ENCODE measurements at regions not wholly inside any gene's neighbourhood (a gene's known extent, or its start where the extent isn't known, plus 50 kb on each side); places are given as distances from the start of the nearest gene placed in this dataset.

DNA sequence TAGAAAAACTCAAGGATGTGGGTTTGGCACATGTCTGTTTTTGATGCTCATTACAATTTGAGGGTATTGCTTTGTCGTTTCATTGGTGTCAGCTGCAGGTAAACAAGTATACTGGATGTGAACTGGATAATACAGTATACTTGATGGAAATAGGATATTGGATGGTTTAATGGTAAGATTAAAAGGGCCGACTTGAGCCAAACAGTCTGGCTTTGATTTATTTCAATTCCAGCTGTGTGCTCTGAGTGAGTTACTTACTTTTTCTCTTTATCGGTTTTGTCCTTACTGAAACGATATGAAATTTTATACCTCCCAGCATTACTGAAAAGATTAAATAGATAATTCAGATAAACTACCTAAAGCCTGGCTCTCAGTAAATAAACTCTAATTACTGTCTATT lies 227.6 kb downstream of the ASXL3 start:
- TF ChIP-seq, protein P1, sequence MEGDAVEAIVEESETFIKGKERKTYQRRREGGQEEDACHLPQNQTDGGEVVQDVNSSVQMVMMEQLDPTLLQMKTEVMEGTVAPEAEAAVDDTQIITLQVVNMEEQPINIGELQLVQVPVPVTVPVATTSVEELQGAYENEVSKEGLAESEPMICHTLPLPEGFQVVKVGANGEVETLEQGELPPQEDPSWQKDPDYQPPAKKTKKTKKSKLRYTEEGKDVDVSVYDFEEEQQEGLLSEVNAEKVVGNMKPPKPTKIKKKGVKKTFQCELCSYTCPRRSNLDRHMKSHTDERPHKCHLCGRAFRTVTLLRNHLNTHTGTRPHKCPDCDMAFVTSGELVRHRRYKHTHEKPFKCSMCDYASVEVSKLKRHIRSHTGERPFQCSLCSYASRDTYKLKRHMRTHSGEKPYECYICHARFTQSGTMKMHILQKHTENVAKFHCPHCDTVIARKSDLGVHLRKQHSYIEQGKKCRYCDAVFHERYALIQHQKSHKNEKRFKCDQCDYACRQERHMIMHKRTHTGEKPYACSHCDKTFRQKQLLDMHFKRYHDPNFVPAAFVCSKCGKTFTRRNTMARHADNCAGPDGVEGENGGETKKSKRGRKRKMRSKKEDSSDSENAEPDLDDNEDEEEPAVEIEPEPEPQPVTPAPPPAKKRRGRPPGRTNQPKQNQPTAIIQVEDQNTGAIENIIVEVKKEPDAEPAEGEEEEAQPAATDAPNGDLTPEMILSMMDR (IDR thresholded peaks at IDR 0.05), result no peak
- no peak for TF ChIP-seq POLR2A (IDR thresholded peaks at IDR 0.05)
